K562 (cell line): ENCODE measurements at regions not wholly inside any gene's neighbourhood (a gene's known extent, or its start where the extent isn't known, plus 50 kb on each side); places are given as distances from the start of the nearest gene placed in this dataset.
A peak's percentile ranks its signal among the peaks of the same experiment; 100 is the strongest.

Source experiments
- ARHGAP35 ChIP-seq: fragments of 450-650 bp; IDR thresholded peaks from 2 replicates; pipeline ENCODE4 v1.6.1; 2018; ENCODE audit not compliant: partially characterized antibody
- BCLAF1 ChIP-seq, 2 experiments: fragments of 450-650 bp in 1 of 2; IDR thresholded peaks; 2 replicates each; pipeline ENCODE4 v1.6.1; 2011 to 2017; ENCODE audit warnings: low read depth in 2 of 2, antibody characterized with exemption in 1 of 2, borderline replicate concordance in 1 of 2, low read length in 1 of 2, mild to moderate bottlenecking in 1 of 2, mixed read lengths in 1 of 2; ENCODE audit not compliant: control insufficient read depth in 1 of 2
- EHMT2 ChIP-seq: fragments of 450-650 bp; IDR thresholded peaks from 2 replicates; pipeline ENCODE4 v1.6.1; 2018; ENCODE audit warnings: antibody characterized with exemption
- ERF ChIP-seq: fragments of 450-650 bp; formaldehyde crosslinking; IDR thresholded peaks from 2 replicates; pipeline ENCODE4 v1.4.0; 2020; ENCODE audit warnings: mild to moderate bottlenecking, mixed read lengths
- GTF2F1 ChIP-seq: IDR thresholded peaks from 2 replicates; pipeline ENCODE4 v1.6.1; 2011; ENCODE audit warnings: low read depth, low read length, improper control_type of control experiment
- HLTF ChIP-seq: fragments of 450-650 bp; IDR thresholded peaks from 2 replicates; pipeline ENCODE4 v1.6.1; 2016
- KLF13 ChIP-seq: fragments of 450-650 bp; IDR thresholded peaks from 2 replicates; pipeline ENCODE4 v1.6.1; 2016; ENCODE audit warnings: missing genetic modification characterization, low read depth, mild to moderate bottlenecking, missing compliant biosample characterization, moderate library complexity, borderline replicate concordance
- MBD2 ChIP-seq: sonication (generic); IDR thresholded peaks from 2 replicates; pipeline ENCODE4 v1.6.1; 2016; ENCODE audit warnings: low read depth, borderline replicate concordance
- MTA2 ChIP-seq: fragments of 450-650 bp; IDR thresholded peaks from 2 replicates; pipeline ENCODE4 v1.6.1; 2016; ENCODE audit warnings: low read depth
- NUFIP1 ChIP-seq: fragments of 450-650 bp; IDR thresholded peaks from 2 replicates; pipeline ENCODE4 v1.6.1; 2018; ENCODE audit not compliant: partially characterized antibody
- SAFB2 ChIP-seq: fragments of 200-400 bp; formaldehyde crosslinking; IDR thresholded peaks from 2 replicates; pipeline ENCODE4 v1.6.1; 2018; ENCODE audit warnings: borderline replicate concordance, low read length, low read depth, moderate library complexity; ENCODE audit not compliant: severe bottlenecking
- ZNF274 ChIP-seq: IDR thresholded peaks from 2 replicates; pipeline ENCODE4 v1.6.1; 2011; ENCODE audit warnings: low read depth, mild to moderate bottlenecking, low read length, moderate library complexity, borderline replicate concordance
- ZNF639 ChIP-seq, 2 experiments: fragments of 200-800 bp in 1 of 2; sonication (Bioruptor generic) in 1 of 2; sonication (generic) in 1 of 2; formaldehyde crosslinking in 1 of 2; IDR thresholded peaks in 1 of 2; conservative IDR thresholded peaks in 1 of 2; 2 replicates each; pipeline versions ENCODE4 v1.5.0 to v1.6.1; 2016 to 2020; ENCODE audit warnings: missing compliant biosample characterization in 1 of 2, missing genetic modification characterization in 1 of 2, missing genetic modification reagents in 1 of 2
- TF ChIP-seq, protein P1 (sequence below): fragments of 450-650 bp; formaldehyde crosslinking; IDR thresholded peaks from 2 replicates; pipeline ENCODE4 v1.4.0; 2020; ENCODE audit warnings: mild to moderate bottlenecking, moderate library complexity
- TF ChIP-seq, protein P2 (sequence below), 2 experiments: IDR thresholded peaks in 1 of 2; conservative IDR thresholded peaks in 1 of 2; 2 replicates each; pipeline ENCODE4 v1.6.1; 2016; ENCODE audit warnings: low read depth in 2 of 2, mild to moderate bottlenecking in 1 of 2, missing compliant biosample characterization in 1 of 2, missing genetic modification characterization in 1 of 2, moderate library complexity in 1 of 2

DNA sequence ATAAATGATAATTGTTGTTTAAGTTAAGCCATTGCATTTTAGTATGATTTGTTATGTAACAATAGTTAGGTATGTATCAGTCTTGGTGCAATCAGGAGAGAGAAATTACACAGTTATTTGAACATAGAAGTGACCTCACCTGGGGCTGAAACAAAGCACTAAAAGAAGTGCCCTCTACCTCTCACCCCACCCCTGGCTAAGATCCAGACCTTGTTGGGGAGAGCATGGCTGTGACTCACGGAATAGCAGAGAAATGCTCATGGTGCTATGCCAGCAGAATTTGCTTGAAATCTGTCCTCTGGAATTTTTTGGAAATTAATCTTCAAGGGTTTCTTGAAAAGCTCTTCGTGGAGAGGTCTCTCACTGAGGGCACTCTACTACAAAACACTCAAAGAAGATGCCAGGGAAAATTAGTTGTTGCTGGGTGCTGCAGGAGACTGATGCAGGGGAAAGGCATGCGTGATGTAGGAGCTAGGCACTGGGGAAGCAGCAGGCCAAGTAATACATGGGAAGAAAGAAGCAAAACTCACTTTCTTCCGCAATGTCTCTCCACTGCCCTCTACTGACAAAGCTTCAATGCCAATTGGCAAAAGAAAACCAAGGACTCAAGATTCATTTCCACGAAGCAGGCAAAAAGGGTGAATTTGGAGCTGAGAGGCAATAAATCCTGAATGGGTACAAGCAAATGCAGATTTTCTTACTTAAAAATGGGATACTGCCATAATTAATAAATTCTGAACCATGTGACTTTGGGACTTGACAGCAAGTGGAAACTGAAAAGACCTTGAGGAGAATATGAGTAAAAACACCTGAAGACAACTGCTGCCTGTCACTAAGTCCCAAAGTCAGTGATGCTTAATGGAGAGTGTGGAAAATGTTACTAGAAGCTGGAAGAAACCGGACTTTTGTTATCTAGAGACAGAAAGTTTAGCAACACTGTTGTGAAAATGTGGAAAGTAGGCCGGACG lies 136.3 kb upstream of the ZNF184 start (continued):
- TF ChIP-seq MTA2 (no peak), EHMT2 (peak; percentile 82), ERF (no peak), HLTF (no peak), ARHGAP35 (no peak), ZNF639 (CRISPR knock-in tag; conservative IDR thresholded peaks at IDR 0.05 in 1 of 2, IDR thresholded peaks at IDR 0.05 in 1 of 2) (no peak), SAFB2 (no peak), NUFIP1 (no peak), GTF2F1 (no peak), KLF13 (tag) (no peak), ZNF274 (no peak), MBD2 (no peak), BCLAF1 (IDR thresholded peaks at IDR 0.05; ENCODE audit: borderline replicate concordance in 1 of 2, control insufficient read depth in 1 of 2, low read depth in 2 of 2, low read length in 1 of 2) (no peak)
- TF ChIP-seq, protein P1, sequence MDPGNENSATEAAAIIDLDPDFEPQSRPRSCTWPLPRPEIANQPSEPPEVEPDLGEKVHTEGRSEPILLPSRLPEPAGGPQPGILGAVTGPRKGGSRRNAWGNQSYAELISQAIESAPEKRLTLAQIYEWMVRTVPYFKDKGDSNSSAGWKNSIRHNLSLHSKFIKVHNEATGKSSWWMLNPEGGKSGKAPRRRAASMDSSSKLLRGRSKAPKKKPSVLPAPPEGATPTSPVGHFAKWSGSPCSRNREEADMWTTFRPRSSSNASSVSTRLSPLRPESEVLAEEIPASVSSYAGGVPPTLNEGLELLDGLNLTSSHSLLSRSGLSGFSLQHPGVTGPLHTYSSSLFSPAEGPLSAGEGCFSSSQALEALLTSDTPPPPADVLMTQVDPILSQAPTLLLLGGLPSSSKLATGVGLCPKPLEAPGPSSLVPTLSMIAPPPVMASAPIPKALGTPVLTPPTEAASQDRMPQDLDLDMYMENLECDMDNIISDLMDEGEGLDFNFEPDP (CRISPR knock-in tag): no peak
- TF ChIP-seq, protein P2, sequence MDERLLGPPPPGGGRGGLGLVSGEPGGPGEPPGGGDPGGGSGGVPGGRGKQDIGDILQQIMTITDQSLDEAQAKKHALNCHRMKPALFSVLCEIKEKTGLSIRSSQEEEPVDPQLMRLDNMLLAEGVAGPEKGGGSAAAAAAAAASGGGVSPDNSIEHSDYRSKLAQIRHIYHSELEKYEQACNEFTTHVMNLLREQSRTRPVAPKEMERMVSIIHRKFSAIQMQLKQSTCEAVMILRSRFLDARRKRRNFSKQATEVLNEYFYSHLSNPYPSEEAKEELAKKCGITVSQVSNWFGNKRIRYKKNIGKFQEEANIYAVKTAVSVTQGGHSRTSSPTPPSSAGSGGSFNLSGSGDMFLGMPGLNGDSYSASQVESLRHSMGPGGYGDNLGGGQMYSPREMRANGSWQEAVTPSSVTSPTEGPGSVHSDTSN (CRISPR knock-in tag; IDR thresholded peaks at IDR 0.05; ENCODE audit: low read depth): no peak
- TF ChIP-seq, protein P2 (tag; conservative IDR thresholded peaks at IDR 0.05; ENCODE audit: low read depth): peak; percentile 39; the same call in 1 of the 2 replicates
